HepG2 (cell line): ENCODE measurements at regions not wholly inside any gene's neighbourhood (a gene's known extent, or its start where the extent isn't known, plus 50 kb on each side); places are given as distances from the start of the nearest gene placed in this dataset.

Experiments
- FOXK2 ChIP-seq: fragments of 450-650 bp; IDR thresholded peaks from 2 replicates; pipeline ENCODE4 v1.6.1; 2016
- POLR2AphosphoS5 ChIP-seq: IDR thresholded peaks from 2 replicates; pipeline ENCODE4 v1.6.1; 2012; ENCODE audit warnings: low read depth, low read length
- RNF2 ChIP-seq: fragments of 450-650 bp; conservative IDR thresholded peaks from 2 replicates; pipeline ENCODE4 v1.6.1; 2016; ENCODE audit warnings: low read depth
- SP2 ChIP-seq: sonication (generic); formaldehyde crosslinking; IDR thresholded peaks from 2 replicates; pipeline ENCODE4 v1.5.1; 2020; ENCODE audit warnings: mild to moderate bottlenecking, missing genetic modification reagents
- ZC3H4 ChIP-seq: sonication (generic); formaldehyde crosslinking; IDR thresholded peaks from 2 replicates; pipeline ENCODE4 v1.4.0; 2020; ENCODE audit warnings: missing genetic modification reagents, borderline replicate concordance
- ZNF224 ChIP-seq: sonication (generic); formaldehyde crosslinking; IDR thresholded peaks from 2 replicates; pipeline ENCODE4 v1.5.0; 2020; ENCODE audit warnings: mild to moderate bottlenecking, missing genetic modification reagents
- ZNF407 ChIP-seq: sonication (generic); formaldehyde crosslinking; IDR thresholded peaks from one replicate; pipeline ENCODE4 v1.5.1; 2020; ENCODE audit warnings: mild to moderate bottlenecking, missing genetic modification reagents; ENCODE audit errors: not compliant biosample characterization
- ZNF772 ChIP-seq: sonication (generic); formaldehyde crosslinking; IDR thresholded peaks from 2 replicates; pipeline ENCODE4 v1.5.0; 2020; ENCODE audit warnings: mild to moderate bottlenecking, missing genetic modification reagents

GRCh38 chr4:123488916-123489315 is 92.3 kb downstream of the SPRY1 start:
- TF ChIP-seq POLR2AphosphoS5, result no peak
- TF ChIP-seq ZNF772 (CRISPR knock-in tag), result no peak
- no peak for TF ChIP-seq SP2
- TF ChIP-seq ZNF407 (CRISPR knock-in tag), result no peak
- TF ChIP-seq ZNF224 (CRISPR knock-in tag), result no peak
- TF ChIP-seq RNF2, result no peak
- no peak for TF ChIP-seq FOXK2
- no peak for TF ChIP-seq ZC3H4 (CRISPR knock-in tag)
